ENCODE measurements at regions not wholly inside any gene's neighbourhood (a gene's known extent, or its start where the extent isn't known, plus 50 kb on each side); places are given as distances from the start of the nearest gene placed in this dataset.

DNA sequence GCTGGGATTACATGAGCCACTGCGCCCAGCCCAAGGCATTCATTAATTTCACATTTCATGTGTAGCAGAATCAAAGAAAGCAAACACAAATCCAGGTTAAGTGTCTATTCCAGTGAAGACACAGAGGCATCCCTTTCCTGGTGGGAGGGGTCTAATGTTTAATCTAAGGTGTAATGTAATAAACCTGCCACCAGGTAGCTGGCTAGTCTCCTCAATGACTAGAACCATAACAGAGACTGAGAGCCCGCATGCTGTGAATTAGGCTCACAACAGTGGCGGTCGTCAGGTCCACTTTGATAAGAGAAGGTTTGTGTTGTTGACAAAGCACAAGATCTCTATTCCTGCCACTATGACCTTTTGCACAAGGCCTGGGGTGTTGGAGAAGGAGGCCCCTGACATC, 64.2 kb upstream of the ADA2 start:
- no peak for TF ChIP-seq TAF1 (conservative IDR thresholded peaks at IDR 0.05)
- TF ChIP-seq, protein P1, sequence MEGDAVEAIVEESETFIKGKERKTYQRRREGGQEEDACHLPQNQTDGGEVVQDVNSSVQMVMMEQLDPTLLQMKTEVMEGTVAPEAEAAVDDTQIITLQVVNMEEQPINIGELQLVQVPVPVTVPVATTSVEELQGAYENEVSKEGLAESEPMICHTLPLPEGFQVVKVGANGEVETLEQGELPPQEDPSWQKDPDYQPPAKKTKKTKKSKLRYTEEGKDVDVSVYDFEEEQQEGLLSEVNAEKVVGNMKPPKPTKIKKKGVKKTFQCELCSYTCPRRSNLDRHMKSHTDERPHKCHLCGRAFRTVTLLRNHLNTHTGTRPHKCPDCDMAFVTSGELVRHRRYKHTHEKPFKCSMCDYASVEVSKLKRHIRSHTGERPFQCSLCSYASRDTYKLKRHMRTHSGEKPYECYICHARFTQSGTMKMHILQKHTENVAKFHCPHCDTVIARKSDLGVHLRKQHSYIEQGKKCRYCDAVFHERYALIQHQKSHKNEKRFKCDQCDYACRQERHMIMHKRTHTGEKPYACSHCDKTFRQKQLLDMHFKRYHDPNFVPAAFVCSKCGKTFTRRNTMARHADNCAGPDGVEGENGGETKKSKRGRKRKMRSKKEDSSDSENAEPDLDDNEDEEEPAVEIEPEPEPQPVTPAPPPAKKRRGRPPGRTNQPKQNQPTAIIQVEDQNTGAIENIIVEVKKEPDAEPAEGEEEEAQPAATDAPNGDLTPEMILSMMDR (IDR thresholded peaks at IDR 0.05; ENCODE audit: low read depth, low read length, missing input control), result no peak
- TF ChIP-seq GABPA (IDR thresholded peaks at IDR 0.05 in 1 of 2, conservative IDR thresholded peaks at IDR 0.05 in 1 of 2), result no peak
- TF ChIP-seq, protein P2, sequence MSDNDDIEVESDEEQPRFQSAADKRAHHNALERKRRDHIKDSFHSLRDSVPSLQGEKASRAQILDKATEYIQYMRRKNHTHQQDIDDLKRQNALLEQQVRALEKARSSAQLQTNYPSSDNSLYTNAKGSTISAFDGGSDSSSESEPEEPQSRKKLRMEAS (IDR thresholded peaks at IDR 0.05), result no peak
- TF ChIP-seq YY1 (IDR thresholded peaks at IDR 0.05), result no peak
- no peak for TF ChIP-seq SP1 (IDR thresholded peaks at IDR 0.05)
- no peak for TF ChIP-seq JUND (IDR thresholded peaks at IDR 0.05)
- no peak for TF ChIP-seq RAD21 (IDR thresholded peaks at IDR 0.05)
- TF ChIP-seq, protein P3, sequence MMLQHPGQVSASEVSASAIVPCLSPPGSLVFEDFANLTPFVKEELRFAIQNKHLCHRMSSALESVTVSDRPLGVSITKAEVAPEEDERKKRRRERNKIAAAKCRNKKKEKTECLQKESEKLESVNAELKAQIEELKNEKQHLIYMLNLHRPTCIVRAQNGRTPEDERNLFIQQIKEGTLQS (IDR thresholded peaks at IDR 0.05), result no peak
- TF ChIP-seq FOXA1 (IDR thresholded peaks at IDR 0.05), result no peak
- TF ChIP-seq HNF4G (IDR thresholded peaks at IDR 0.05), result no peak
- TF ChIP-seq, protein P4, sequence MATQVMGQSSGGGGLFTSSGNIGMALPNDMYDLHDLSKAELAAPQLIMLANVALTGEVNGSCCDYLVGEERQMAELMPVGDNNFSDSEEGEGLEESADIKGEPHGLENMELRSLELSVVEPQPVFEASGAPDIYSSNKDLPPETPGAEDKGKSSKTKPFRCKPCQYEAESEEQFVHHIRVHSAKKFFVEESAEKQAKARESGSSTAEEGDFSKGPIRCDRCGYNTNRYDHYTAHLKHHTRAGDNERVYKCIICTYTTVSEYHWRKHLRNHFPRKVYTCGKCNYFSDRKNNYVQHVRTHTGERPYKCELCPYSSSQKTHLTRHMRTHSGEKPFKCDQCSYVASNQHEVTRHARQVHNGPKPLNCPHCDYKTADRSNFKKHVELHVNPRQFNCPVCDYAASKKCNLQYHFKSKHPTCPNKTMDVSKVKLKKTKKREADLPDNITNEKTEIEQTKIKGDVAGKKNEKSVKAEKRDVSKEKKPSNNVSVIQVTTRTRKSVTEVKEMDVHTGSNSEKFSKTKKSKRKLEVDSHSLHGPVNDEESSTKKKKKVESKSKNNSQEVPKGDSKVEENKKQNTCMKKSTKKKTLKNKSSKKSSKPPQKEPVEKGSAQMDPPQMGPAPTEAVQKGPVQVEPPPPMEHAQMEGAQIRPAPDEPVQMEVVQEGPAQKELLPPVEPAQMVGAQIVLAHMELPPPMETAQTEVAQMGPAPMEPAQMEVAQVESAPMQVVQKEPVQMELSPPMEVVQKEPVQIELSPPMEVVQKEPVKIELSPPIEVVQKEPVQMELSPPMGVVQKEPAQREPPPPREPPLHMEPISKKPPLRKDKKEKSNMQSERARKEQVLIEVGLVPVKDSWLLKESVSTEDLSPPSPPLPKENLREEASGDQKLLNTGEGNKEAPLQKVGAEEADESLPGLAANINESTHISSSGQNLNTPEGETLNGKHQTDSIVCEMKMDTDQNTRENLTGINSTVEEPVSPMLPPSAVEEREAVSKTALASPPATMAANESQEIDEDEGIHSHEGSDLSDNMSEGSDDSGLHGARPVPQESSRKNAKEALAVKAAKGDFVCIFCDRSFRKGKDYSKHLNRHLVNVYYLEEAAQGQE (IDR thresholded peaks at IDR 0.05), result no peak
